Trophoblast cell (in vitro differentiated cells and primary cell): ENCODE measurements at regions not wholly inside any gene's neighbourhood (a gene's known extent, or its start where the extent isn't known, plus 50 kb on each side); places are given as distances from the start of the nearest gene placed in this dataset.

Experiments used
- DNase-seq, 2 donors: peaks; one replicate each; pipeline ENCODE4 v3.0.0-alpha.2; 2016
- H2AFZ ChIP-seq: 2 replicates; pipeline ENCODE4 v1.6.1; 2013; ENCODE audit warnings: low read length, moderate library complexity, mild to moderate bottlenecking; ENCODE audit not compliant: insufficient read depth, poor library complexity
- H2AK5ac ChIP-seq: 2 replicates; pipeline ENCODE4 v1.6.1; 2013; ENCODE audit warnings: mild to moderate bottlenecking, low read length
- H2BK120ac ChIP-seq: 2 replicates; pipeline ENCODE4 v1.6.1; 2013; ENCODE audit warnings: low read length, mild to moderate bottlenecking, moderate library complexity; ENCODE audit not compliant: insufficient read depth, poor library complexity
- H2BK12ac ChIP-seq: 2 replicates; pipeline ENCODE4 v1.6.1; 2013; ENCODE audit warnings: mild to moderate bottlenecking, low read length, moderate library complexity
- H2BK5ac ChIP-seq: 2 replicates; pipeline ENCODE4 v1.6.1; 2013; ENCODE audit warnings: low read length, low read depth, moderate library complexity, mild to moderate bottlenecking; ENCODE audit not compliant: poor library complexity
- H3K14ac ChIP-seq: 2 replicates; pipeline ENCODE4 v1.6.1; 2013; ENCODE audit warnings: mild to moderate bottlenecking, low read length
- H3K18ac ChIP-seq: 2 replicates; pipeline ENCODE4 v1.6.1; 2013; ENCODE audit warnings: mild to moderate bottlenecking, low read length
- H3K23ac ChIP-seq: 2 replicates; pipeline ENCODE4 v1.6.1; 2013; ENCODE audit warnings: low read length
- H3K27ac ChIP-seq: 2 replicates; pipeline ENCODE4 v1.5.1; 2013; ENCODE audit warnings: low read depth, mild to moderate bottlenecking, inconsistent platforms, low read length, moderate library complexity
- H3K27me3 ChIP-seq: 2 replicates; pipeline ENCODE4 v1.6.1; 2013; ENCODE audit warnings: inconsistent platforms, mild to moderate bottlenecking, low read length, moderate library complexity; ENCODE audit not compliant: insufficient read depth
- H3K36me3 ChIP-seq, 2 experiments: 1 replicate in 1 of 2; 2 replicates in 1 of 2; pipeline ENCODE4 v1.6.1; 2013; ENCODE audit warnings: low read length in 2 of 2, mild to moderate bottlenecking in 2 of 2, moderate library complexity in 1 of 2; ENCODE audit not compliant: insufficient read depth in 2 of 2, control insufficient read depth in 1 of 2
- H3K4ac ChIP-seq: 2 replicates; pipeline ENCODE4 v1.6.1; 2013; ENCODE audit warnings: low read depth, mild to moderate bottlenecking, low read length, moderate library complexity
- H3K4me1 ChIP-seq, 2 experiments: 1 replicate in 1 of 2; 2 replicates in 1 of 2; pipeline ENCODE4 v1.6.1; 2013; ENCODE audit warnings: low read length in 2 of 2, mild to moderate bottlenecking in 2 of 2, moderate library complexity in 1 of 2; ENCODE audit not compliant: insufficient read depth in 2 of 2, control insufficient read depth in 1 of 2
- H3K4me2 ChIP-seq: 2 replicates; pipeline ENCODE4 v1.6.1; 2013; ENCODE audit warnings: inconsistent platforms, mild to moderate bottlenecking, low read length, moderate library complexity
- H3K4me3 ChIP-seq: 2 replicates; pipeline ENCODE4 v1.5.1; 2013; ENCODE audit warnings: mild to moderate bottlenecking, low read depth, low read length, inconsistent platforms
- H3K79me1 ChIP-seq: one replicate; pipeline ENCODE4 v1.6.1; 2013; ENCODE audit warnings: low read length
- H3K79me2 ChIP-seq: 2 replicates; pipeline ENCODE4 v1.6.1; 2013; ENCODE audit warnings: low read length, mild to moderate bottlenecking; ENCODE audit not compliant: control insufficient read depth, insufficient read depth, poor library complexity
- H3K9ac ChIP-seq: 2 replicates; pipeline ENCODE4 v1.6.1; 2013; ENCODE audit warnings: mild to moderate bottlenecking, low read length
- H3K9me3 ChIP-seq: 2 replicates; pipeline ENCODE4 v1.6.1; 2013; ENCODE audit warnings: low read depth, mild to moderate bottlenecking, control low read depth, inconsistent platforms, low read length; ENCODE audit not compliant: insufficient read depth
- H4K12ac ChIP-seq: 2 replicates; pipeline ENCODE4 v1.6.1; 2013; ENCODE audit warnings: low read depth, mild to moderate bottlenecking, low read length, moderate library complexity
- H4K8ac ChIP-seq: 2 replicates; pipeline ENCODE4 v1.6.1; 2013; ENCODE audit warnings: low read depth, mild to moderate bottlenecking, low read length, moderate library complexity
- H4K91ac ChIP-seq: one replicate; pipeline ENCODE4 v1.6.1; 2013; ENCODE audit warnings: low read depth, mild to moderate bottlenecking, low read length, moderate library complexity
- WGBS: extraction: QIAGEN DNeasy Blood & Tissue Kit; methylation state at CpG from one replicate; pipeline ENCODE4 v1.1.7; 2013; ENCODE audit warnings: missing lambda C conversion rate; ENCODE audit not compliant: insufficient read length, insufficient coverage; ENCODE audit errors: extremely low coverage; 5-methylcytosine and 5-hydroxymethylcytosine counted together

- no peaks in the 10 kb centered on the region for H3K36me3 ChIP-seq
- H3K27me3 ChIP-seq: no peaks in the 10 kb centered on the region
- H2AK5ac ChIP-seq: no peak overlapping the region
- H2AFZ ChIP-seq: no peak overlapping the region
- no peak overlapping the region for H3K4ac ChIP-seq
- no peak overlapping the region for H3K9ac ChIP-seq
- no peak overlapping the region for H2BK5ac ChIP-seq
- H4K8ac ChIP-seq: no peak overlapping the region
- WGBS: no CpG with 5 or more reads among the region's 10 CpGs
- no peak overlapping the region for H2BK12ac ChIP-seq
- no peak overlapping the region for H3K18ac ChIP-seq
- H3K4me2 ChIP-seq: no peak overlapping the region
- H4K91ac ChIP-seq: no peak overlapping the region
- DNase-seq: no peak
- no peak overlapping the region for H3K27ac ChIP-seq
- H3K79me2 ChIP-seq: peaks cover 2% of the 10 kb centered on the region
- no peak overlapping the region for H2BK120ac ChIP-seq
- no peaks in the 10 kb centered on the region for H3K9me3 ChIP-seq
- H3K4me3 ChIP-seq: no peak overlapping the region
- H4K12ac ChIP-seq: no peak overlapping the region
- no peak overlapping the region for H3K14ac ChIP-seq
- peaks cover 4% of the 10 kb centered on the region in 2 experiments for H3K4me1 ChIP-seq
- no peaks in the 10 kb centered on the region for H3K79me1 ChIP-seq
- H3K23ac ChIP-seq: no peak overlapping the region
Measured at GRCh38 chr18:63065172-63065571, 254.4 kb downstream of the BCL2 start.

- Histone ChIP-seq H3K27ac (no peak overlapping the region), H4K91ac (no peak overlapping the region), H3K9me3 (no peaks in the 10 kb centered on the region), H2BK120ac (no peak overlapping the region), H3K79me1 (no peaks in the 10 kb centered on the region), H3K27me3 (no peaks in the 10 kb centered on the region), H3K4me2 (no peak overlapping the region), H2BK5ac (no peak overlapping the region), H3K79me2 (peaks cover 2% of the 10 kb centered on the region), H3K18ac (no peak overlapping the region), H3K14ac (no peak overlapping the region), H3K36me3 (no peaks in the 10 kb centered on the region), H4K12ac (no peak overlapping the region), H3K23ac (no peak overlapping the region), H3K4ac (no peak overlapping the region), H3K4me1 (peaks cover 4% of the 10 kb centered on the region in 2 experiments), H2AK5ac (no peak overlapping the region), H2BK12ac (no peak overlapping the region), H2AFZ (no peak overlapping the region), H4K8ac (no peak overlapping the region), H3K4me3 (no peak overlapping the region), H3K9ac (no peak overlapping the region)
- WGBS: no CpG with 5 or more reads among the region's 10 CpGs
- no peak for DNase-seq
Measured at GRCh38 chr18:63063171-63063570, 256.4 kb downstream of the BCL2 start.

GRCh38 chr18:63062246-63062645 lies 257.3 kb downstream of the BCL2 start:
- H3K18ac ChIP-seq: no peak overlapping the region
- H2BK5ac ChIP-seq: no peak overlapping the region
- no peak overlapping the region for H4K8ac ChIP-seq
- no peak overlapping the region for H3K23ac ChIP-seq
- no peaks in the 10 kb centered on the region for H3K36me3 ChIP-seq
- no CpG with 5 or more reads among the region's 4 CpGs for WGBS
- no peak overlapping the region for H2AFZ ChIP-seq
- H2BK12ac ChIP-seq: no peak overlapping the region
- no peak overlapping the region for H3K4me3 ChIP-seq
- H2AK5ac ChIP-seq: no peak overlapping the region
- H3K27ac ChIP-seq: no peak overlapping the region
- H3K14ac ChIP-seq: no peak overlapping the region
- no peak overlapping the region for H4K91ac ChIP-seq
- DNase-seq: no peak
- peaks cover 4% of the 10 kb centered on the region in 2 experiments for H3K4me1 ChIP-seq
- no peak overlapping the region for H4K12ac ChIP-seq
- peaks cover 2% of the 10 kb centered on the region for H3K79me2 ChIP-seq
- no peaks in the 10 kb centered on the region for H3K27me3 ChIP-seq
- peaks cover 2% of the 10 kb centered on the region for H3K9me3 ChIP-seq
- H3K4ac ChIP-seq: no peak overlapping the region
- H3K4me2 ChIP-seq: no peak overlapping the region
- no peaks in the 10 kb centered on the region for H3K79me1 ChIP-seq
- no peak overlapping the region for H2BK120ac ChIP-seq
- H3K9ac ChIP-seq: no peak overlapping the region

GRCh38 chr18:63061303-63061702 lies 258.3 kb downstream of the BCL2 start:
- WGBS: no CpG with 5 or more reads among the region's 6 CpGs
- no peak for DNase-seq
- H3K4ac ChIP-seq: no peak overlapping the region

More at GRCh38 chr18:63061303-63061702, 258.3 kb downstream of the BCL2 start:
- Histone ChIP-seq H3K9ac (no peak overlapping the region), H2AK5ac (no peak overlapping the region), H2BK120ac (no peak overlapping the region), H3K79me2 (peaks cover 2% of the 10 kb centered on the region), H3K23ac (no peak overlapping the region), H3K36me3 (no peaks in the 10 kb centered on the region), H4K91ac (no peak overlapping the region), H3K4me1 (peaks cover 4% of the 10 kb centered on the region in 2 experiments), H4K8ac (no peak overlapping the region), H3K14ac (no peak overlapping the region), H3K4me2 (no peak overlapping the region), H3K79me1 (no peaks in the 10 kb centered on the region), H3K27ac (no peak overlapping the region), H2AFZ (no peak overlapping the region), H3K18ac (no peak overlapping the region), H3K9me3 (peaks cover 2% of the 10 kb centered on the region), H3K27me3 (no peaks in the 10 kb centered on the region), H2BK12ac (no peak overlapping the region), H3K4me3 (no peak overlapping the region), H4K12ac (no peak overlapping the region), H2BK5ac (no peak overlapping the region)
